LHCN-M2 (cell line): ENCODE measurements at regions not wholly inside any gene's neighbourhood (a gene's known extent, or its start where the extent isn't known, plus 50 kb on each side); places are given as distances from the start of the nearest gene placed in this dataset.

Experiments used
- DNase-seq: peaks from one replicate; pipeline ENCODE4 v3.0.0-alpha.2; 2012; ENCODE audit warnings: low read depth

DNA sequence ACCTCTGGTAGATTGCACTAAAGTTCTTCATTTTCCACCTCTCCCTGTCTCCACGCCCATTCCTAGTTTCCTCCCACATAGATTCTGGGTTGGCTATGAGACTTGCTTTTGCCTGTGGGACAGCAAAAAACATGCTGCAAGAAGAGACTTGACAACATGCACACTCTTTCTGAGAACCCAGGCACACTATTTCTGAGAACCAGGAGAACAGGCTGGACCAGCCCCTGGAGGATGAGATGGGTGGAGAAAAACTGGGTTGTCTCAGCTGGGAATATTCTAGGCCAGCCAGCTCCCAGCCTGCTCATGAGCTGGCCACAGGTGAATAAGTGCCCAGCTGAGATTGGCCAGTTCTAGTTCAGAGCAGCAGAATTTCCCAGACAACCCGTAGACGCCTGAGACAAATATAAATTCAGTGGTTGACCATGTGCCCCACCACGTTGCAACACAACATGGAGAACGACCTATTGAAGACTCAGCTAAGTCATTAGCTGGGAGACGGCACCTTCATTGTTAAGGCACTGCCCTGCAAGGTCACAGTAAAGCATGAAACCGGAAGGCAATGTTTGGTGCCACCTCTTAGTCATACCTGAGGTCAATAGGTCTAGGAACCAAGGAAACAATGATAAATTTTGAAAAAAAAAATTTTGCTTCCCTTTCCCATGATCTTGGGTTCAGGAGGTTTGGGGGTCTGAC lies 92.7 kb upstream of the AKR1E2 start:
- DNase-seq: no peak

DNA sequence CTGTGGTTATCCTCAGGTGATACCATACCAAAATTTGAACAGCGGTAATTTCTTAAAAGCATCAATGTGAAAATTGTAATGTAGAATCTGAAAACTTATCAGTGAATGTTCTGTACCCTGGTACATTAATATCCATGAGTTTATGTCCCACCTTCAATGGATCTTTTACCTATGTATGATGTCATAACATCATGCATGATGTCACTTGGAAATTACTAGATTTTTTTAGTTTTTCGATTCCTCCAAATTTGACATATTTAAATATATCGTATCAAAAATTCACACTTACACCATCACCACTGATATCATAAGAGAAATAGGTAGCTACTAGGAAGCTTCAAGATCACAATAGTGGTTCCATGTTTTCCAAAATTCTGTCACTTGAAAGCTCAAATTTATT lies 95.0 kb upstream of the AKR1E2 start:
- DNase-seq: no peak

GRCh38 chr10:4725917-4726606 lies 99.9 kb upstream of the AKR1E2 start:
- peak; percentile 85 for DNase-seq

GRCh38 chr10:4723860-4724259 lies 102.1 kb upstream of the AKR1E2 start:
- no peak for DNase-seq

DNA sequence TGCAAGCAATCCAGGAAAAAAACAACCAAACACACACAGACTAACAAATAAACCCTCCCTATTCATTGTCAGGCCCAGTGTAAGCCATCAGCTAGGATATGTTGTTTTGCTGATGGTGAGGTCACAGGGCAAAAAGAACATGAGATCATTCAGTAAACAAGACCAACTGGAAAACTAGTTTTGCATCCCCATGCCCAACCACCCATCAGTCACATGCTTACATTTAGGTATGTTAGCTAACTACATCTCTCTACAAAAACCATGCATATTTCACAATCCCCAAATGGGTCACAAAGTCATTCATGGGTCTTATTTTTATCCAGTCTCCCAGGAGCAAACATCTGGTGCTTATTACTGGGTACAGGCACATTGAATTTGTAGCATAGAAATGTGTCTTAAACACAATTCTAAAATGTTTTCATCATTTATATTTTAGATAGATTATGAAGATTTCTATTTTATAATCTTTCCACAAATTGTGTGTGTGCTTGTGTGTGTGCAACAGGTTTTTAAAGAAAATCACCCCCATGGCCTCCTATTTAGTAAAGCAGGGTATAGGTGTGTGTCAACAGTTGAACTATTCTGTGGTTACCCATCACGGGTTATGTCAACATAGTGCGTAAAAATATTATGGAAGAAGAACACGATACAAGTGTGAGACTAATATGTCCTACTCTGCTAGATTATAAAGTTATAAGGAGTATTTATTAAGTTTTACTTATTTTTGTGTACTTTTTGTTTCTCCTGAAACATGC lies 103.8 kb upstream of the AKR1E2 start:
- peak; percentile 72 for DNase-seq

GRCh38 chr10:4720463-4720862 lies 105.5 kb upstream of the AKR1E2 start:
- peak; percentile 22 for DNase-seq

DNA sequence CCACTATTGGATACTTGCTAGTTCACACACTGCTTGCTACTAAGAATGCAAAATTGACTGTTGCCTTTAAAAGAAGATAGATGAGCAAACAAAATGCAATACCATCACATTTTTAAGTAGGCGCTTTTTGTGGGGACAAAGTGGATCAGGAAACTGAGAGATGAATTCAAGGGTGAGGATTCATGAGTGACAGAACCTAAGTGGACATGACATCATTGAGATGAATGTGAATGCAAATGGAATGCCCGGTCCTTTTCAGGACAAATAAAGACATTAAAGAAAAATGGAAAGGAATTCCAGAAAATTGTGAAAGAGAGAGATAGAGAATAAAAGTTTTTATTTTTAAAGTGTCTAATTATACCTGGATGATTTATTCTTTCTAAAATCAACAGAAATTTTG lies 106.3 kb upstream of the AKR1E2 start:
- no peak for DNase-seq

DNA sequence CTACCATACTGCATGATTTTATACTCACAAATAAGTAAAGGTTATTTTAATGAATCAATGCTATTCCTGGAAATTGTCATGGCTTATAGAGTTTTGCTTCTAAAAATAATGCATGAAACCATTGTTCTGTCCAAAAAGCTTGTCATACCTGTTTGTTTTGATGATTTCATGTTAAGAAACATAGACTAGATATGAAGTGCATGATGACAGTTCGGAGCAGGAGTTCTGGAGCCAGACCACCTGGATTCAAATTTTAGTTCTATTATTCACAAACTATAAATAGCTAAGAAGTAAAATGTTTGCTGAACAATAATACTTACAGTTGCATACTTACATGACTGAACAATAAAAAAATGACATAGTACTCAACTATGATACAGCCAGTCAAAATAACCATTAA lies 107.0 kb upstream of the AKR1E2 start:
- DNase-seq: no peak

- DNase-seq: no peak
Observed at GRCh38 chr10:4718544-4718943, 107.5 kb upstream of the AKR1E2 start.

DNA sequence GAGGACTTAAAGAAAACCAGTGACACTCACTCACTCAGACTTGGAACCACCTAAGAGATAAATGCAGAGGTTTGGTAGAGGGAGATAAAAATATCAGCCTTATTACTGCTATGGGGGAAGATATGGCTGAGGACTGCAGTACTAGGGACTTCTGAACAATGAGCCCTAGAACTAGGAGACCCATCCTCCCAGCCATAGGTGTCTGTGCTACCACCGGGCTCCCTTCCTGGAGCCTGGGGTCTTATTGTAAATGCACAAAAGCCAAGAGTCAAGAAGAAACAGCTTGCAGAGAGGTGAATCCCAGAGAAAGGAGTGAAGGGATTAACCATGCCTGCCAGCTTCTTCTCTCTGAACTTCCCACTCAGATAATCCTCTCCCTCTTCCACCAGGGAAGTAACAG lies 108.3 kb upstream of the AKR1E2 start:
- no peak for DNase-seq

DNA sequence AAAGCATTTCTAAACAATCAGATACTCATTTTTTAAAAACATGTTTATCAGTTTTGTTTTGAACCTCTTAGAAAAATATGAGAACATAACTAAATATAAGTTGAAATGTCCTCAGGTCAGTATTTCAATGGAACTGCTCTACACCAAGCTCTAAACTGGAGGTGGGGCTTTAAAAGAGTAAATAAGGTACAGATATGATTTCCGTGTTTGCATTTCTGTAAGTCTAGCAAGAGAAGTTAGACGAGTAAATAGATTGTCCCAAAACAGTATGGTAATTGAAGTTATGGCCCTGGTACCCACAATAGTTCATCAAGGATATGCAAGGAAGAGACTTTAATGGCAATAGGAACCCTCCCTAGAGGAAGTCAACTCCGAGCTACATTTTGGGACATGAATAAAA lies 115.1 kb upstream of the AKR1E2 start:
- DNase-seq: no peak

DNA sequence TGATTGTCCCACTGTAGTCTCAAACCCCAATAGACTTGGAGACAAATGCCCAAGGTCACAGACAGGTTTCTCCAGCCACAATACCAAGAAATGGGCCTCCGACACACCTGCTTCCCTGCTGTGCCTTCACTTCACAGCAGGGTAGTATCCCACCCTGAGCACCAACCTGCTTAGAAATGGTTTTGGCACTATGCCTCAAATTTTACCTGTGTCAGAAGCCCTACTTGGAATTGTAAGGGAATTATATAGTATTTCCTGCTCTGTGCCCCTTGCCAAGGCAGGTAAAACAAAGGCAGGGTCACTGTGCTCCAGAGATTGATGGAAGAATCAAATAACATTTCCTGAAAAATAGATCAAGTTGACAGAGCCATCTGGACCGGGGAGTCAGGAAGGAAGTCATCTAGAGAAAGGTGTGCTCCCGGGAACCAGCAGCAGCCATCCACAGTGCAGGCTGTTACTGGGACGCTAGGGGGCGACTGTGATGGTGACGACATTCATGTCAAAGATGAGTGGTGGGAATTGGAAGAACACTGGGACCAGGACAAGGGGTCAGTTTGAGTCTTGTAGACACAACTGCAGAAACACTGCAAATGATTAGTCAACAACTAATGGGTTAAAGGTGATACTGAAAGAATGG lies 117.8 kb upstream of the AKR1E2 start:
- no peak for DNase-seq

DNA sequence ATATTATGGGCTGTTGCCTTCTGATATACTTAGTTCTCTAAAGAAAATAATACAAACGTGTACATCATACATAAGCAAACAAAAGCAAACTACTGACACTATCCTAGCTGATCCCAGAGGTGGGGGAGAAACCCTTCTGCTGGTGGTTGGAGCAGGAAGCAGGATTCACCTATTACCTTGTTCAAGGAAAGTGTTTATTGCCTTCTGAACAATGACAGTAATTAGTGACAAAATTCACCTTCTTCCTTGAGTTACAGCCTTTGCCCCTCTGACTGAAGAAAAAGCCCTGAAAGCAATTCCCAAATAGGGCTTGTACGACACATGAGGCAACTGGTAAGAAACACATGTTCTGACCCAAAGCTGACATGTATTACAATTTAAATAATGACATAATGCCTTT lies 118.8 kb upstream of the AKR1E2 start:
- DNase-seq: no peak

- DNase-seq: peak; percentile 90
Observed at GRCh38 chr10:4704034-4704545, 121.9 kb upstream of the AKR1E2 start.

- DNase-seq: no peak
Observed at GRCh38 chr10:4701016-4701415, 125.0 kb upstream of the AKR1E2 start.

DNA sequence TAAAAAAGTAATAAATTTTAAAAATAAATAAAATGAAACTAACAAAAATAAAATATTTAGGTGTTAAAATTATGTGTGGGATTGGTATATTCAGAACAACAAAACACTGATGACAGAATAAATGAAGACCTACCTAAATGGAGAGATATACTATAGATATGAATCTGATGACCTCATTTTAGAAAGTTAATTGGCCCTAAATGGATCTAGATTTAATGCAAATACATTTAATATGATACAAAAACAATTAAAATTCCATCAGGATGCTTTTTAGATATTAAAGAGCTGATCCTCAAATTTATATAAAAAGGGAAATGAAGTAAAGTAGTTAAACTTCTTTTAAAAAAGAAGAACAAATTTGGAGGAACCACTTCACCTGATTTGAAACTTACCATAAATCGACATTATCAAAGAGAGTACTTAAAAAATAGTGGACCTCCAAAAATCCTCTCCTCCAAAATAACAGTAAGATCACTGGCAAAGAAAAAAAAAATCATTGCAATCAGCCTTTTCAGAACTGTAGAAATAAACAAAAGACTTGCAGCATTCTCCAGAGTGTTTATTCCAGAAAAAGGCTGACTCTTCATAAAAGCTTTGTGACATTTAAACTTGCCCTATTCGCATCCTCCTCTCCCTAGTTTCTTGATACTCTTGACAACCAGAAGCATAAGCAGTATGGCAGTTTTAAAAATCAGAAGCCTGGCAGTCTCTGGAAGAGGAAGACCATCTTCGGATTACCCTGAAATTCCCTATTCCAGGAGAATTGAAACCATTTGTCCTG lies 125.9 kb upstream of the AKR1E2 start:
- DNase-seq: no peak

DNA sequence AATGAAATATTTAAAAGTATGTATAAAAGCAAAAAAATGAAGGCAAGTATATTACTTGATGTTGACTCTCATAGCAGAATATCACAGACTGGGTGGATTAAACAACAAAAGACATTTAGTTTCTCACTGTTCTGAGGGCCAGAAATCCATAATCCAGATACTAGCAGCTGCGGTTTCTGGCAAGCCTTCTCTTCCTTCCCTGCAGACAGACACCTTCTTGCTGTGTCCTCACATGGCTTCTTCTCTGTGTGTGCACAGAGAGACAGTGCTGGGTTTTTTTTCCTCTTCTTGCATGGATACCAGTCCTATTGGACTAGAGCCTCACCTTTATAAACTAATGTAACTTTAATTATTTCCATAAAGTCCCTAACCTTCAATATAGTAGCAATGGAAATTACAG lies 127.9 kb upstream of the AKR1E2 start:
- peak; percentile 57 for DNase-seq

DNA sequence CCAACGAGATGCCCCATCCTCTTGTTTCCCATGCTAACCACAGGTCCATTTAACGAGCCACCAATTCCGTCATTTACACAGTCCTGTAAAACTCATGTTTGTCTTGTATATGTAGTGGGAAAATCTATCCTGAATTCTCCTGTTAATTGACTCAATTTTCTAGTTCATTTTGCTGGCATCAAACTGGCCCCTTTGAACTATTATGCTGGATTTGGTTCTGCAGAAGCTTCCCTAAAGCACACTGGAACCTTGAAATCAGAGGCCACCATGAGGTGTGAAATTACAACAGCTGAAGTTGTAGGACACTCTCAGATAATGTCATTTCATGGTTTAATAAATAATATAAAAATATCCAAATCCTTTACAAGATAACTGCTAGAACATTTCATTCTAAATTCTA lies 129.8 kb upstream of the AKR1E2 start:
- no peak for DNase-seq

GRCh38 chr10:4693967-4694366 lies 132.0 kb upstream of the AKR1E2 start:
- no peak for DNase-seq

DNA sequence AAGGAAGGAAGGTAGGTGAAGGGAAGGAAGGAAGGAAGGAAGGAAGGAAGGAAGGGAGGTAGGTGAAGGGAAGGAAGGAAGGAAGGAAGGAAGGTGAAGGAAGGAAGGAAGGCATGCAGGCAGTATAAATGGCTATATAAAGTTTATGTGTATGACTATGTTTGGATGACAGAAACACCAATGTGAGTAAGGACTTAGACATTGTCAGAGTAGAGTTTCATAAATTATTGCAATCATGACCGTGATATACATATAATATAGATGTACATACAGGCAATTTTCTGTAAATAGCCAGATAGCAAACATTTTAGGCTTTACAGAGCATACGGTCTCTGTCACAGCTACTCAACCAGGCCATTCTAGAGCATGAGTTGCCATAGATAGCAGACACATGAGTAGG lies 133.8 kb upstream of the AKR1E2 start:
- no peak for DNase-seq

- DNase-seq: peak; percentile 56
Observed at GRCh38 chr10:4691776-4692175, 134.2 kb upstream of the AKR1E2 start.
